ENCODE measurements at regions not wholly inside any gene's neighbourhood (a gene's known extent, or its start where the extent isn't known, plus 50 kb on each side); places are given as distances from the start of the nearest gene placed in this dataset.

GRCh38 chr11:27783701-27784355, 83.6 kb upstream of the BDNF start:
- no peak overlapping the region for H3K4me3 ChIP-seq (ENCODE audit: low read depth, low read length)

DNA sequence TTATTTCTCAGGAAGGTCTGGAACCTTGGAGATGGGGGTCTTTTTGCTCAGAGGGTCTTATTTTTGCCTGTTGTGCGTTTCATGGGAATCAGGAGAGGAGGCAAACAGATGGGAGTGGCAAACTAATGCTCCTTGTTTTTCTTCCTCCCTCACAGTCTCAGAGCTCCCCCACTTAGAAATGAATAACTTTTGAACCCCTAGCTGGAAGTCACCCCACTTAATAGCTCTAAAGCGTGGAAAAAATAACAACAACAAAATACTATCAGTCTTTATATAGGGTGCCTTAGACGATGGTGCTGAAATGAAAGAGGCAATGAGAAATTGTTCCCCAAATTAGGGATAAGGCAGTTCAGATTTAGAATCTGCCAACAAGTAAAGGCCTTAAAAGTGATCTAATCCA, 76.8 kb upstream of the BDNF start:
- no peak overlapping the region for H3K4me3 ChIP-seq (ENCODE audit: low read depth, low read length)
- TF ChIP-seq, protein P1, sequence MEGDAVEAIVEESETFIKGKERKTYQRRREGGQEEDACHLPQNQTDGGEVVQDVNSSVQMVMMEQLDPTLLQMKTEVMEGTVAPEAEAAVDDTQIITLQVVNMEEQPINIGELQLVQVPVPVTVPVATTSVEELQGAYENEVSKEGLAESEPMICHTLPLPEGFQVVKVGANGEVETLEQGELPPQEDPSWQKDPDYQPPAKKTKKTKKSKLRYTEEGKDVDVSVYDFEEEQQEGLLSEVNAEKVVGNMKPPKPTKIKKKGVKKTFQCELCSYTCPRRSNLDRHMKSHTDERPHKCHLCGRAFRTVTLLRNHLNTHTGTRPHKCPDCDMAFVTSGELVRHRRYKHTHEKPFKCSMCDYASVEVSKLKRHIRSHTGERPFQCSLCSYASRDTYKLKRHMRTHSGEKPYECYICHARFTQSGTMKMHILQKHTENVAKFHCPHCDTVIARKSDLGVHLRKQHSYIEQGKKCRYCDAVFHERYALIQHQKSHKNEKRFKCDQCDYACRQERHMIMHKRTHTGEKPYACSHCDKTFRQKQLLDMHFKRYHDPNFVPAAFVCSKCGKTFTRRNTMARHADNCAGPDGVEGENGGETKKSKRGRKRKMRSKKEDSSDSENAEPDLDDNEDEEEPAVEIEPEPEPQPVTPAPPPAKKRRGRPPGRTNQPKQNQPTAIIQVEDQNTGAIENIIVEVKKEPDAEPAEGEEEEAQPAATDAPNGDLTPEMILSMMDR (IDR thresholded peaks at IDR 0.05; ENCODE audit: borderline replicate concordance, insufficient read depth, low read depth, low read length): no peak

More at GRCh38 chr11:27783701-27784355, 83.6 kb upstream of the BDNF start:
- TF ChIP-seq, protein P1 (IDR thresholded peaks at IDR 0.05; ENCODE audit: borderline replicate concordance, insufficient read depth, low read depth, low read length): no peak

DNA sequence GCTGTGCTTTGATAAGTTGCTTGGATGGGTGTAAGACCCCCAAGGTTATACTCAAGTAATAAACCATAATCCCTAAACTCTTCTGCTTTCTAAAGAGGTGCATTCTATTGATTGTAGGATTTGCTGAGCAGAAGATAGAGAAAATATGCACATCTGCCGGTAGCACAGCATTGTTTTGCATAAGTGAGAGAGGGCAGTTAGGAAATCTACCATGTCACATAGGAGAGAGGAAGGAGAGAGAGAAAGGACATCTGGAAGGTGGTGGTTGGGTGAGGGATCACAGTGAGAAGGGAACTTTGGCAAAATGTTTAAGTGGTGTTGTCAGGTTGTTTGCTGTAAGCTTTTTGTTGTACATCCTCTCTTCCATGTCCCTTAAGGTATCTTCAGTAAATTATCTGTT, 73.6 kb upstream of the BDNF start:
- H3K4me3 ChIP-seq (ENCODE audit: low read depth, low read length): no peak overlapping the region
- TF ChIP-seq, protein P1 (IDR thresholded peaks at IDR 0.05; ENCODE audit: borderline replicate concordance, insufficient read depth, low read depth, low read length): no peak

DNA sequence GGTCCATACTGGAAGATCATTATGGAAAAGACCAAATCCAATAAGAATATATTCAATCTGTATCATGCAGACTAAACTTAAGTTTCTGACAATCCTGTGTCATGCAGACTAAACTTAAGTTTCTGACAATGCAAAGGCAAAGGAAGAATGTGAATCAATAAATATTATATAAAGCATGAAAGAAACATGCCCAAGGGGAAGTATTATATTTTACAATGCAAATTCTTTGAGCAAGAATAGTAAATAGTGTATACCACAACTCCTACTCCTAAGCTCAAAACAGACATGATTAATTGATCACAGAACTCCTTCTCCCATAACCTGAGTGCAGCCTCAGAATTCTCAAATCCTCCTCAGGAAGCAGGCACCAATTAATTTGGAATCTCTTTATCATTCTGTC, 71.3 kb upstream of the BDNF start:
- no peak overlapping the region for H3K4me3 ChIP-seq (ENCODE audit: low read depth, low read length)
- TF ChIP-seq, protein P1 (IDR thresholded peaks at IDR 0.05; ENCODE audit: borderline replicate concordance, insufficient read depth, low read depth, low read length): no peak

DNA sequence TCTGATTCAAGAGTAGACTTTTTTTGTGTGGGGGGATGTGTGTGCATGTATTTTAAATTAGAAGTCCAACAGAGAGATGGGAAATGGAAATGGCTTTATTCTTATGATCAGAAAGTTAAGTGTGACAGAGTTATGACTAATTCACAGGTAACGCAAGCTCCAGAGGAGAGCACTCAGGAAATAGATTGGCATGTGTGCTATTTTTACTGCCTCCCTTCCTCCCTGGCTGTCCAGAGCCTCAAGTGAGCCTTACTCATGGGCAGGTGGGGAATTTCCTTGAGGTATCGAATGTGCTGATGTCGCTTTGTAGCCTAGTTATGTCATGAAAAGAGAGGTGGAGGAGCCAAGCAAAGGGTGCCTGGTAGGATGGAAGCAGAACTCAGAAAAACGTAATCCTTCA, 70.3 kb upstream of the BDNF start:
- TF ChIP-seq, protein P1 (IDR thresholded peaks at IDR 0.05; ENCODE audit: borderline replicate concordance, insufficient read depth, low read depth, low read length): no peak
- no peak overlapping the region for H3K4me3 ChIP-seq (ENCODE audit: low read depth, low read length)

- TF ChIP-seq, protein P1 (IDR thresholded peaks at IDR 0.05; ENCODE audit: borderline replicate concordance, insufficient read depth, low read depth, low read length): no peak
- no peak overlapping the region for H3K4me3 ChIP-seq (ENCODE audit: low read depth, low read length)
These were observed 63.5 kb upstream of the BDNF start for GRCh38 chr11:27763736-27764135.

DNA sequence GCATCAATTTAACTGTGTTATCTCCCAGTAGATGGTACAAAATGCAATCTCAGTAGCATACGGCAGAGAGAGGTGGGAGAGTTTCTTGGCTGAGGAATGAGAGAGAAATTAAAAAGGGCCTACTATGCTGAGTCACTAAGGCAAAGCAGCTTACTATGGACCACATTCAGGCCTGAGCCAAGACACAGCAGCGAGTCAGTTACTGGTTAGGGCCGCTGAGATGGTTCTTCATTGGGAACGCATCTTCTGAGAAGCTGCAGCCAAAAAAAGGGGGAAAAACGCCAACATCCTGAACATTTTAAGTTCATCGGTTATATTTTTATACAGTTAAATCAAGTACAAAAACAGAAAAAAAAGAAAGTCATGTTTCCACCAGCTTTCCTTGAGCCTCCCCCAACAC, 61.1 kb upstream of the BDNF start:
- TF ChIP-seq, protein P1 (IDR thresholded peaks at IDR 0.05; ENCODE audit: borderline replicate concordance, insufficient read depth, low read depth, low read length): no peak
- no peak overlapping the region for H3K4me3 ChIP-seq (ENCODE audit: low read depth, low read length)

Data from GM12875 (cell line).